ENCODE measurements at regions not wholly inside any gene's neighbourhood (a gene's known extent, or its start where the extent isn't known, plus 50 kb on each side); places are given as distances from the start of the nearest gene placed in this dataset.

- Histone ChIP-seq H3K36me3 (ENCODE audit: control insufficient read depth in 5 of 5, insufficient read depth in 5 of 5, low read length in 5 of 5) (no peaks in the 10 kb centered on the region), H3K9ac (ENCODE audit: low read length in 5 of 5) (no peak overlapping the region), H3K9me3 (ENCODE audit: control insufficient read depth in 5 of 5, low read length in 5 of 5) (peaks cover 0 to 4% (median 0%) of the 10 kb centered on the region in 5 donors), H3K27ac (ENCODE audit: low read depth, low read length) (no peak overlapping the region), H3K27me3 (ENCODE audit: control insufficient read depth in 5 of 5, insufficient read depth in 4 of 5, low read length in 5 of 5) (peaks cover 0 to 6% (median 0%) of the 10 kb centered on the region in 5 donors), H3K4me1 (ENCODE audit: control insufficient read depth in 5 of 5, insufficient read depth in 5 of 5, low read length in 5 of 5) (no peaks in the 10 kb centered on the region), H3K4me3 (ENCODE audit: low read depth in 1 of 5, low read length in 5 of 5) (no peak overlapping the region)
Measured at GRCh38 chr22:34897126-34897525, 168.8 kb upstream of the ISX start.

- H3K4me3 ChIP-seq (ENCODE audit: low read depth in 1 of 5, low read length in 5 of 5), result no peak overlapping the region
- no peaks in the 10 kb centered on the region for H3K36me3 ChIP-seq (ENCODE audit: control insufficient read depth in 5 of 5, insufficient read depth in 5 of 5, low read length in 5 of 5)
- no peak overlapping the region for H3K9ac ChIP-seq (ENCODE audit: low read length in 5 of 5)
- H3K27me3 ChIP-seq (ENCODE audit: control insufficient read depth in 5 of 5, insufficient read depth in 4 of 5, low read length in 5 of 5), result no peaks in the 10 kb centered on the region
- peaks cover 0 to 4% (median 2%) of the 10 kb centered on the region in 5 donors for H3K9me3 ChIP-seq (ENCODE audit: control insufficient read depth in 5 of 5, low read length in 5 of 5)
- H3K4me1 ChIP-seq (ENCODE audit: control insufficient read depth in 5 of 5, insufficient read depth in 5 of 5, low read length in 5 of 5), result no peaks in the 10 kb centered on the region
- H3K27ac ChIP-seq (ENCODE audit: low read depth, low read length), result no peak overlapping the region
Measured at GRCh38 chr22:34902335-34902734, 163.6 kb upstream of the ISX start.

DNA sequence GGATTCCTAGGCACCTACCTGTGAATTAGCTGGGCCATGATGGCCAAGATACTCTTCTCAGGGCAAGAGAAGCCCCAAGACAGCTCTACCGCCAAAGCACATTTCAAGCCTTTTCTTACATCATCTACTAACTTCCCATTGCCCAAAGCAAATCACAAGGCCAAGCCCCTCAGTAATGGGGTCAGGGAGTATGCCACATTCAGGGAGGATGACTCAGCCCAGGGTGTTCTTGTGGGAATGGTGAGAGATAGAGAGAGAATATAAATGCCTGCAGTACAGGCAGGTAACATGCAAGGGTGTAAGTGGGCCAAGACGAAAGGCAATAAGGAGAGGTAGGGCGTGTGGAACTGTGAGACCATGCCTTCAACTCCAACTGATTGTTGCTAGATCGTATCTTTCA, 162.5 kb upstream of the ISX start:
- H3K9me3 ChIP-seq (ENCODE audit: control insufficient read depth in 5 of 5, low read length in 5 of 5), result peaks cover 0 to 4% (median 2%) of the 10 kb centered on the region in 5 donors

DNA sequence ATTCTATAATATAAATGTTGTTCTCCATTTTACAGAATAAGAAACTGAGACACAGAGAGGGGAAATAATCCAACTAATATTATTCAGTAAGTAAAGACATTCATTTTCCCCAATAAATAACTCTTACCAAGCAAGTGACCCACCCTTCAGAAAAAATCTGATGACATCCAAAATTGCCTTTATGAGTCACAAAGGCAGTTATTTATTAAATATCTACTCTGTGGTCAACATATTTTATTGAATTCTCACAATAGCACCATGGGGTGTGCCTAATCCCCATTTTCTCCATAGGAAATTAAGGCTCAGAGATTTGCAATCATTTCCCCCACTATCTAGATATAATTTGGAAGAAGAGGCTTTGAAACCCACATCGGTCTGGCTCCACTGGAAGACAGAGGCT, 161.5 kb upstream of the ISX start:
- H3K9ac ChIP-seq (ENCODE audit: low read length in 5 of 5), result no peak overlapping the region
- no peaks in the 10 kb centered on the region for H3K36me3 ChIP-seq (ENCODE audit: control insufficient read depth in 5 of 5, insufficient read depth in 5 of 5, low read length in 5 of 5)

More for the DNA sequence above, 162.5 kb upstream of the ISX start:
- Histone ChIP-seq H3K27ac (ENCODE audit: low read depth, low read length) (no peak overlapping the region), H3K27me3 (ENCODE audit: control insufficient read depth in 5 of 5, insufficient read depth in 4 of 5, low read length in 5 of 5) (no peaks in the 10 kb centered on the region), H3K36me3 (ENCODE audit: control insufficient read depth in 5 of 5, insufficient read depth in 5 of 5, low read length in 5 of 5) (no peaks in the 10 kb centered on the region), H3K4me1 (ENCODE audit: control insufficient read depth in 5 of 5, insufficient read depth in 5 of 5, low read length in 5 of 5) (no peaks in the 10 kb centered on the region), H3K4me3 (ENCODE audit: low read depth in 1 of 5, low read length in 5 of 5) (no peak overlapping the region), H3K9ac (ENCODE audit: low read length in 5 of 5) (no peak overlapping the region)

GRCh38 chr22:34913826-34914225, 152.1 kb upstream of the ISX start:
- Histone ChIP-seq H3K27me3 (ENCODE audit: control insufficient read depth in 5 of 5, insufficient read depth in 4 of 5, low read length in 5 of 5) (peaks cover 0 to 5% (median 2%) of the 10 kb centered on the region in 5 donors), H3K27ac (ENCODE audit: low read depth, low read length) (no peak overlapping the region), H3K4me3 (ENCODE audit: low read depth in 1 of 5, low read length in 5 of 5) (no peak overlapping the region), H3K9ac (ENCODE audit: low read length in 5 of 5) (no peak overlapping the region), H3K4me1 (ENCODE audit: control insufficient read depth in 5 of 5, insufficient read depth in 5 of 5, low read length in 5 of 5) (no peaks in the 10 kb centered on the region), H3K9me3 (ENCODE audit: control insufficient read depth in 5 of 5, low read length in 5 of 5) (peaks cover 0 to 5% (median 0%) of the 10 kb centered on the region in 5 donors), H3K36me3 (ENCODE audit: control insufficient read depth in 5 of 5, insufficient read depth in 5 of 5, low read length in 5 of 5) (no peaks in the 10 kb centered on the region)

More for the DNA sequence above, 161.5 kb upstream of the ISX start:
- no peaks in the 10 kb centered on the region for H3K4me1 ChIP-seq (ENCODE audit: control insufficient read depth in 5 of 5, insufficient read depth in 5 of 5, low read length in 5 of 5)
- H3K27ac ChIP-seq (ENCODE audit: low read depth, low read length), result no peak overlapping the region
- H3K4me3 ChIP-seq (ENCODE audit: low read depth in 1 of 5, low read length in 5 of 5), result no peak overlapping the region
- H3K9me3 ChIP-seq (ENCODE audit: control insufficient read depth in 5 of 5, low read length in 5 of 5), result peaks cover 0 to 4% (median 3%) of the 10 kb centered on the region in 5 donors
- H3K27me3 ChIP-seq (ENCODE audit: control insufficient read depth in 5 of 5, insufficient read depth in 4 of 5, low read length in 5 of 5), result no peaks in the 10 kb centered on the region

DNA sequence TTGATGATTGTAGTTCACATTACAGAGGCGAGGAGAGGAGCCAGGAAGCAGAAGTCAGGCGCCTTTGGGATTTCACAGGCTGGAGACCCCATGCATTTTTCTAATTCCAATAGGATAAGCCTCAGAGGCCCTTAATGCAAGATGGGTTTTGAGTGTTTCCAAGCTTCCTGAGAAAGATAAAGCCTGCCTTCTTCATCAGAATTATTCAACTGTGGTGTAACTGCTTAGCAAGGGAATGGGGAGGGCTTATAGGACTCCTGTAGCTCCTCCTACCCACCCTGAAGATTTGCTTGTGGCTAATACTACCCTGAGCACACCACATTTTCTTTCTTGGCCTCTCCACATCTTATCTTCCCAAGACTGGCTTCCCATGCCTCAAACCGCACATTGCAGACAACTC, 151.1 kb upstream of the ISX start:
- Histone ChIP-seq H3K4me1 (ENCODE audit: control insufficient read depth in 5 of 5, insufficient read depth in 5 of 5, low read length in 5 of 5) (no peaks in the 10 kb centered on the region), H3K36me3 (ENCODE audit: control insufficient read depth in 5 of 5, insufficient read depth in 5 of 5, low read length in 5 of 5) (no peaks in the 10 kb centered on the region), H3K27me3 (ENCODE audit: control insufficient read depth in 5 of 5, insufficient read depth in 4 of 5, low read length in 5 of 5) (peaks cover 0 to 6% (median 3%) of the 10 kb centered on the region in 5 donors), H3K4me3 (ENCODE audit: low read depth in 1 of 5, low read length in 5 of 5) (no peak overlapping the region), H3K9me3 (ENCODE audit: control insufficient read depth in 5 of 5, low read length in 5 of 5) (peaks cover 0 to 8% (median 0%) of the 10 kb centered on the region in 5 donors), H3K27ac (ENCODE audit: low read depth, low read length) (no peak overlapping the region), H3K9ac (ENCODE audit: low read length in 5 of 5) (no peak overlapping the region)

DNA sequence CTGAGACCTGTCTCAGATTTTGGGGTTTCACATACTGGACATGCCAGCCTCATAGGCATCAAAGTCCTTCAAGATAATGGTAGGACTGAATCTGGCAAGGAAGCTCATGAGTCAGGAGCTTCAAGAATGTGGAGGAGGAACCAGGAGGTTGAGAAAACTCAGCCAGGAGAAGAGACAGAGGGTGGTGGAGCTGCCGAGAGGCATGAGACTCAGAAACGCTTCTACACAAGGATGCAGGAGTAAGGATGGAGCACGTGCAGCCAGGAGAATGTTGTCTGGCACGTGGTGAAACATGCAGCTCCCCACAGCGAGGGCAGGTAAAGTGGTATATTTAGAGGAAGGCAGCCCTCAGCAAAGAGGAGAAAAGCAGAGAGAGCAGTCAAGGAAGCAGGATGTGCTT, 148.7 kb upstream of the ISX start:
- no peak overlapping the region for H3K27ac ChIP-seq (ENCODE audit: low read depth, low read length)
- no peak overlapping the region for H3K4me3 ChIP-seq (ENCODE audit: low read depth in 1 of 5, low read length in 5 of 5)
- no peaks in the 10 kb centered on the region for H3K36me3 ChIP-seq (ENCODE audit: control insufficient read depth in 5 of 5, insufficient read depth in 5 of 5, low read length in 5 of 5)
- H3K9me3 ChIP-seq (ENCODE audit: control insufficient read depth in 5 of 5, low read length in 5 of 5), result peaks cover 0 to 10% (median 7%) of the 10 kb centered on the region in 5 donors
- H3K4me1 ChIP-seq (ENCODE audit: control insufficient read depth in 5 of 5, insufficient read depth in 5 of 5, low read length in 5 of 5), result no peaks in the 10 kb centered on the region
- no peak overlapping the region for H3K9ac ChIP-seq (ENCODE audit: low read length in 5 of 5)
- peaks cover 0 to 4% (median 3%) of the 10 kb centered on the region in 5 donors for H3K27me3 ChIP-seq (ENCODE audit: control insufficient read depth in 5 of 5, insufficient read depth in 4 of 5, low read length in 5 of 5)

DNA sequence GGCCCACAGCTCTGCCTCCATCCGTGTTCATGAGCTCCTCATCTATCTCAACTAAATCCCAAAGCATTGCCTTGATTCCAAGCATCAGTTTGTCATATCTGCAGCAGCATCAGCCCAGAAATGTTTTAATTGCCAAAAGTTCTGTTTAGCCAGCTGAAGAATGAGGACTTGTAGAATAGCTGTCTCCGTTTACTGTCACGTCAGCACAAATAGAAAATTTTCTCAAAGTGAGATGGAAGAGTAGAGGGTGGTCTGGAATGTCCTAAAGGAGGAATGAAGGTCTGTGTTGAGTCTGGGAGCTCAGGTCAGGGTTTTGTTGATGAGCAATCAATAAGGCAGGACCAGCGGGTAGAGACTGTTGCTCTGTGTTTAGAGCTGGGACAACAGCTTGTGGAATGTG, 134.9 kb upstream of the ISX start:
- Histone ChIP-seq H3K9ac (ENCODE audit: low read length in 5 of 5) (no peak overlapping the region), H3K36me3 (ENCODE audit: control insufficient read depth in 5 of 5, insufficient read depth in 5 of 5, low read length in 5 of 5) (no peaks in the 10 kb centered on the region), H3K27me3 (ENCODE audit: control insufficient read depth in 5 of 5, insufficient read depth in 4 of 5, low read length in 5 of 5) (peaks cover 0 to 7% (median 4%) of the 10 kb centered on the region in 5 donors), H3K4me3 (ENCODE audit: low read depth in 1 of 5, low read length in 5 of 5) (no peak overlapping the region), H3K9me3 (ENCODE audit: control insufficient read depth in 5 of 5, low read length in 5 of 5) (peaks cover 0 to 7% (median 0%) of the 10 kb centered on the region in 5 donors), H3K27ac (ENCODE audit: low read depth, low read length) (no peak overlapping the region), H3K4me1 (ENCODE audit: control insufficient read depth in 5 of 5, insufficient read depth in 5 of 5, low read length in 5 of 5) (no peaks in the 10 kb centered on the region)

DNA sequence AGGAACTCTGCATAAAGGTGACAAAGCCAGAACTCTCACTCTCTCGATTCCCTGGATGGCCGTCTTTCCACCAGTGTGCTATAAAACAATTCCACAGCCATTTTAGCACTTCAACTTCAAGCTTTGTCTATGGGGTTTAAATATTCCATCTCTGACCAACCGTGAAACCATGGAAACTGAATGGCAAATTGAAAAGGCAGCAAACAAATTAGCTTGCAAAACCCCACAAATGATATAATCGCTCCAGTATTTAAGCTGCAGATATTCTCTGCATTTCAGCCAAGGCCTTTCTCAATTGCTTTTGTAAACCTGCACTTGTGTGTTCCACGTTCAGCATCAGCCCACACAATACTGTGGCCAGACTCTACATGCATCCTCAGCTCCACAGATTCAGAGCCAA, 131.7 kb upstream of the ISX start:
- Histone ChIP-seq H3K27ac (ENCODE audit: low read depth, low read length) (no peak overlapping the region), H3K9ac (ENCODE audit: low read length in 5 of 5) (no peak overlapping the region), H3K27me3 (ENCODE audit: control insufficient read depth in 5 of 5, insufficient read depth in 4 of 5, low read length in 5 of 5) (peaks cover 0 to 7% (median 4%) of the 10 kb centered on the region in 5 donors), H3K4me3 (ENCODE audit: low read depth in 1 of 5, low read length in 5 of 5) (no peak overlapping the region), H3K9me3 (ENCODE audit: control insufficient read depth in 5 of 5, low read length in 5 of 5) (peaks cover 0 to 10% (median 6%) of the 10 kb centered on the region in 5 donors), H3K36me3 (ENCODE audit: control insufficient read depth in 5 of 5, insufficient read depth in 5 of 5, low read length in 5 of 5) (no peaks in the 10 kb centered on the region), H3K4me1 (ENCODE audit: control insufficient read depth in 5 of 5, insufficient read depth in 5 of 5, low read length in 5 of 5) (no peaks in the 10 kb centered on the region)

- Histone ChIP-seq H3K9ac (ENCODE audit: low read length in 5 of 5) (no peak overlapping the region), H3K4me1 (ENCODE audit: control insufficient read depth in 5 of 5, insufficient read depth in 5 of 5, low read length in 5 of 5) (no peaks in the 10 kb centered on the region), H3K9me3 (ENCODE audit: control insufficient read depth in 5 of 5, low read length in 5 of 5) (peaks cover 0 to 18% (median 7%) of the 10 kb centered on the region in 5 donors), H3K27me3 (ENCODE audit: control insufficient read depth in 5 of 5, insufficient read depth in 4 of 5, low read length in 5 of 5) (peaks cover 0 to 2% (median 0%) of the 10 kb centered on the region in 5 donors), H3K27ac (ENCODE audit: low read depth, low read length) (no peak overlapping the region), H3K36me3 (ENCODE audit: control insufficient read depth in 5 of 5, insufficient read depth in 5 of 5, low read length in 5 of 5) (no peaks in the 10 kb centered on the region), H3K4me3 (ENCODE audit: low read depth in 1 of 5, low read length in 5 of 5) (no peak overlapping the region)
Measured at GRCh38 chr22:34943830-34944229, 122.1 kb upstream of the ISX start.

Measured in subcutaneous abdominal adipose tissue (tissue), 5 donors.